ACC112 (cell line): ENCODE measurements at regions not wholly inside any gene's neighbourhood (a gene's known extent, or its start where the extent isn't known, plus 50 kb on each side); places are given as distances from the start of the nearest gene placed in this dataset.

Experiments
- H2AFZ ChIP-seq: fragments of 200-600 bp; sonication (generic); one replicate; pipeline ENCODE4 v1.6.0; 2017; ENCODE audit warnings: antibody characterized with exemption, low read length; ENCODE audit not compliant: unreplicated experiment
- H3K27ac ChIP-seq: fragments of 200-600 bp; sonication (generic); 2 replicates; pipeline ENCODE4 v1.5.1; 2014; ENCODE audit warnings: low read depth, mild to moderate bottlenecking, antibody characterized with exemption, low read length, moderate library complexity
- H3K27me3 ChIP-seq: fragments of 200-600 bp; sonication (generic); 2 replicates; pipeline ENCODE4 v1.6.1; 2014; ENCODE audit warnings: mild to moderate bottlenecking, antibody characterized with exemption, low read length, moderate library complexity, mixed read lengths; ENCODE audit not compliant: insufficient read depth
- H3K36me3 ChIP-seq: fragments of 200-600 bp; sonication (generic); 2 replicates; pipeline ENCODE4 v1.6.1; 2016; ENCODE audit warnings: mild to moderate bottlenecking, antibody characterized with exemption, low read length, moderate library complexity, mixed read lengths; ENCODE audit not compliant: insufficient read depth
- H3K4me1 ChIP-seq: fragments of 200-600 bp; sonication (generic); one replicate; pipeline ENCODE4 v1.6.1; 2016; ENCODE audit warnings: low read length, mixed read lengths; ENCODE audit not compliant: insufficient read depth, unreplicated experiment, control insufficient read depth
- H3K4me3 ChIP-seq: fragments of 200-600 bp; sonication (generic); 2 replicates; pipeline ENCODE4 v1.5.1; 2014; ENCODE audit warnings: mild to moderate bottlenecking, low read depth, low read length
- H3K79me2 ChIP-seq: fragments of 200-600 bp; sonication (generic); one replicate; pipeline ENCODE4 v1.6.0; 2016; ENCODE audit warnings: low read length; ENCODE audit not compliant: control insufficient read depth, unreplicated experiment, insufficient read depth

- H3K27ac ChIP-seq: no peak overlapping the region
- H3K4me1 ChIP-seq: no peaks in the 10 kb centered on the region
- H3K36me3 ChIP-seq: no peaks in the 10 kb centered on the region
- H3K79me2 ChIP-seq: no peaks in the 10 kb centered on the region
- H3K27me3 ChIP-seq: peaks cover 21% of the 10 kb centered on the region
- no peak overlapping the region for H3K4me3 ChIP-seq
- H2AFZ ChIP-seq: no peak overlapping the region
Measured at GRCh38 chr17:72255481-72255880, 134.7 kb downstream of the SOX9 start.

- Histone ChIP-seq H3K36me3 (no peaks in the 10 kb centered on the region), H3K4me3 (no peak overlapping the region), H3K27ac (no peak overlapping the region), H3K4me1 (no peaks in the 10 kb centered on the region), H3K27me3 (no peaks in the 10 kb centered on the region), H2AFZ (no peak overlapping the region), H3K79me2 (no peaks in the 10 kb centered on the region)
Measured at GRCh38 chr17:72258711-72259110, 137.9 kb downstream of the SOX9 start.

GRCh38 chr17:72259922-72260321 lies 139.1 kb downstream of the SOX9 start:
- H3K36me3 ChIP-seq: no peaks in the 10 kb centered on the region
- no peaks in the 10 kb centered on the region for H3K27me3 ChIP-seq
- no peak overlapping the region for H3K4me3 ChIP-seq
- no peaks in the 10 kb centered on the region for H3K79me2 ChIP-seq
- H3K27ac ChIP-seq: no peak overlapping the region
- no peaks in the 10 kb centered on the region for H3K4me1 ChIP-seq
- H2AFZ ChIP-seq: no peak overlapping the region

GRCh38 chr17:72262766-72263165 lies 141.9 kb downstream of the SOX9 start:
- Histone ChIP-seq H2AFZ (no peak overlapping the region), H3K4me1 (no peaks in the 10 kb centered on the region), H3K27ac (no peak overlapping the region), H3K4me3 (no peak overlapping the region), H3K36me3 (no peaks in the 10 kb centered on the region), H3K27me3 (peaks cover 24% of the 10 kb centered on the region), H3K79me2 (no peaks in the 10 kb centered on the region)

GRCh38 chr17:72264682-72265405 lies 144.0 kb downstream of the SOX9 start:
- Histone ChIP-seq H3K27me3 (peaks cover 24% of the 10 kb centered on the region), H3K4me3 (no peak overlapping the region), H3K27ac (no peak overlapping the region), H3K79me2 (no peaks in the 10 kb centered on the region), H3K36me3 (no peaks in the 10 kb centered on the region), H2AFZ (no peak overlapping the region), H3K4me1 (no peaks in the 10 kb centered on the region)

- Histone ChIP-seq H2AFZ (no peak overlapping the region), H3K36me3 (no peaks in the 10 kb centered on the region), H3K27me3 (peaks cover 24% of the 10 kb centered on the region), H3K79me2 (no peaks in the 10 kb centered on the region), H3K4me1 (peaks cover 5% of the 10 kb centered on the region), H3K4me3 (no peak overlapping the region), H3K27ac (no peak overlapping the region)
Measured at GRCh38 chr17:72266112-72266775, 145.4 kb downstream of the SOX9 start.

GRCh38 chr17:72267601-72268000 lies 146.8 kb downstream of the SOX9 start:
- no peaks in the 10 kb centered on the region for H3K36me3 ChIP-seq
- no peak overlapping the region for H2AFZ ChIP-seq
- no peak overlapping the region for H3K4me3 ChIP-seq
- no peaks in the 10 kb centered on the region for H3K79me2 ChIP-seq
- H3K27me3 ChIP-seq: peaks cover 24% of the 10 kb centered on the region
- peaks cover 5% of the 10 kb centered on the region for H3K4me1 ChIP-seq
- H3K27ac ChIP-seq: no peak overlapping the region

GRCh38 chr17:72268431-72268830 lies 147.6 kb downstream of the SOX9 start:
- Histone ChIP-seq H3K36me3 (no peaks in the 10 kb centered on the region), H3K4me1 (peaks cover 5% of the 10 kb centered on the region), H3K27ac (no peak overlapping the region), H3K79me2 (no peaks in the 10 kb centered on the region), H3K4me3 (no peak overlapping the region), H3K27me3 (peaks cover 32% of the 10 kb centered on the region), H2AFZ (no peak overlapping the region)

- H3K79me2 ChIP-seq: no peaks in the 10 kb centered on the region
- H2AFZ ChIP-seq: no peak overlapping the region
- H3K36me3 ChIP-seq: no peaks in the 10 kb centered on the region
- H3K4me1 ChIP-seq: peaks cover 5% of the 10 kb centered on the region
- no peak overlapping the region for H3K4me3 ChIP-seq
- H3K27ac ChIP-seq: no peak overlapping the region
- H3K27me3 ChIP-seq: peaks cover 38% of the 10 kb centered on the region
Measured at GRCh38 chr17:72270273-72270924, 149.6 kb downstream of the SOX9 start.

- no peaks in the 10 kb centered on the region for H3K36me3 ChIP-seq
- no peak overlapping the region for H3K4me3 ChIP-seq
- no peak overlapping the region for H3K27ac ChIP-seq
- no peaks in the 10 kb centered on the region for H3K79me2 ChIP-seq
- H3K27me3 ChIP-seq: peaks cover 29% of the 10 kb centered on the region
- peaks cover 5% of the 10 kb centered on the region for H3K4me1 ChIP-seq
- H2AFZ ChIP-seq: no peak overlapping the region
Measured at GRCh38 chr17:72271603-72272002, 150.8 kb downstream of the SOX9 start.
